C4-2B (cell line): ENCODE measurements at regions not wholly inside any gene's neighbourhood (a gene's known extent, or its start where the extent isn't known, plus 50 kb on each side); places are given as distances from the start of the nearest gene placed in this dataset.

ENCODE experiments used
- H3K27ac ChIP-seq: fragments of 450-650 bp; 2 replicates; pipeline ENCODE4 v1.5.1; 2017
- ZFX ChIP-seq: fragments of 450-650 bp; IDR thresholded peaks from 2 replicates; pipeline ENCODE4 v1.6.1; 2017
- TF ChIP-seq, protein P1 (sequence below): fragments of 450-650 bp; conservative IDR thresholded peaks from 2 replicates; pipeline ENCODE4 v1.5.1; 2017; ENCODE audit warnings: mild to moderate bottlenecking

GRCh38 chr1:190904091-190904695 lies 426.5 kb upstream of the BRINP3 start:
- no peak for TF ChIP-seq ZFX
- TF ChIP-seq, protein P1, sequence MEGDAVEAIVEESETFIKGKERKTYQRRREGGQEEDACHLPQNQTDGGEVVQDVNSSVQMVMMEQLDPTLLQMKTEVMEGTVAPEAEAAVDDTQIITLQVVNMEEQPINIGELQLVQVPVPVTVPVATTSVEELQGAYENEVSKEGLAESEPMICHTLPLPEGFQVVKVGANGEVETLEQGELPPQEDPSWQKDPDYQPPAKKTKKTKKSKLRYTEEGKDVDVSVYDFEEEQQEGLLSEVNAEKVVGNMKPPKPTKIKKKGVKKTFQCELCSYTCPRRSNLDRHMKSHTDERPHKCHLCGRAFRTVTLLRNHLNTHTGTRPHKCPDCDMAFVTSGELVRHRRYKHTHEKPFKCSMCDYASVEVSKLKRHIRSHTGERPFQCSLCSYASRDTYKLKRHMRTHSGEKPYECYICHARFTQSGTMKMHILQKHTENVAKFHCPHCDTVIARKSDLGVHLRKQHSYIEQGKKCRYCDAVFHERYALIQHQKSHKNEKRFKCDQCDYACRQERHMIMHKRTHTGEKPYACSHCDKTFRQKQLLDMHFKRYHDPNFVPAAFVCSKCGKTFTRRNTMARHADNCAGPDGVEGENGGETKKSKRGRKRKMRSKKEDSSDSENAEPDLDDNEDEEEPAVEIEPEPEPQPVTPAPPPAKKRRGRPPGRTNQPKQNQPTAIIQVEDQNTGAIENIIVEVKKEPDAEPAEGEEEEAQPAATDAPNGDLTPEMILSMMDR: no peak
- H3K27ac ChIP-seq: no peak overlapping the region

GRCh38 chr1:190906206-190906725 lies 428.6 kb upstream of the BRINP3 start:
- TF ChIP-seq ZFX: no peak
- TF ChIP-seq, protein P1: no peak
- no peak overlapping the region for H3K27ac ChIP-seq

DNA sequence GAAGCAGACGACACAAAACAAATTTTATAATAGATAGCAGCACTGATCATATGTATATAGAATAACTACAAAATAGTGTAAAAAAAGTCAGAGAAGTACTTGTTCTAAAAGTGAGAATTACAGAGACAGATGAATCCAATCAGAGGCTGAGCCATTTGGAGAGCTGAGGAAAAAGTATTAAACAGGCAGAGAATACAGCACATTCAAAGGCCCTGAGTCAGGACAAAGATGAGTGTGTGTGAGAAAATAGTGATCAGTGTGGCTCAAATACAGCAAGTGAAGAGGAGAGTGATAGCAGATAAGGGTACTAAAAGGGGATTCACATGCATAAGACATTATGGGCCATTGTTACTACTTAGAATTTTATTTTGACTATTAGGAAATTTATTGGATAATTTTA lies 430.6 kb upstream of the BRINP3 start:
- no peak overlapping the region for H3K27ac ChIP-seq
- no peak for TF ChIP-seq ZFX
- TF ChIP-seq, protein P1: no peak

DNA sequence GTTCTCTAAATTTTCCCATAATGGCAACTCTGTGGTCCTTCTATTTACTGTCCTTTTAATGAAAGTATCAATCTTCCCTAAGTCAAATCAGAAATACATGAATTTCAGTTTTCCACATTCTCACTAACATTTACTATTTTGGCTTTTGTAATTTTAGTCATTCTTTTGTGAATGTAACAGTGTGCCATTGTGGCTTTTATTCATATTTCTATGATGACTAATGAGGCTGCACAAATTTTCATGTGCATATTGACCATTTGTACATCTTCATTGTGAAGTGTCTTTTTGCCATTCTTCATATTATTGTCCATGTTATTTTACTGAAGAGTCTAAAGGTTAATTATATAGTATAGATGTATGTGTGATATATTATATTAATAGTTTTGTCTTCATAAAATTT lies 431.0 kb upstream of the BRINP3 start:
- TF ChIP-seq, protein P1: no peak
- TF ChIP-seq ZFX: no peak
- H3K27ac ChIP-seq: no peak overlapping the region

DNA sequence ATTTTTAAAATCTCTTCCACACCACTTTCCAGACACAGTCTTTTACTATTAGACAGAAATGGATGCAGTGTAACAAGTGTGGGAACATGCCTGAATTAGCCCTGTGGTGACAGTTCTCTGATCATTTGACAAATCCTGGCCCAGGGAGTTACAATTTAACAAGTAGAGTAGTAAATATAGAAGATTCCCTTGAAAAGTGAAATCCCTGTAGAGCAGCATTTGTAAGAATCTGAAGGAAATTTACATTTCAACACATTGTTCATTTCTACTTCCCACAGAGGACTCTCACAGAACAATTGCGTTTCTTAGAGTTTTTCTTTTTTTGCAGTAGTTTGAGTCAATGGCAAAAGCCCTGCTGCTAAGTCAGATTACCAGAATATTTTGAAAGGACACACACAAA lies 458.3 kb upstream of the BRINP3 start:
- H3K27ac ChIP-seq: no peak overlapping the region
- TF ChIP-seq, protein P1: no peak
- no peak for TF ChIP-seq ZFX

- TF ChIP-seq ZFX: no peak
- TF ChIP-seq, protein P1: no peak
- H3K27ac ChIP-seq: no peak overlapping the region
Observed at GRCh38 chr1:190936337-190936736, 458.7 kb upstream of the BRINP3 start.

DNA sequence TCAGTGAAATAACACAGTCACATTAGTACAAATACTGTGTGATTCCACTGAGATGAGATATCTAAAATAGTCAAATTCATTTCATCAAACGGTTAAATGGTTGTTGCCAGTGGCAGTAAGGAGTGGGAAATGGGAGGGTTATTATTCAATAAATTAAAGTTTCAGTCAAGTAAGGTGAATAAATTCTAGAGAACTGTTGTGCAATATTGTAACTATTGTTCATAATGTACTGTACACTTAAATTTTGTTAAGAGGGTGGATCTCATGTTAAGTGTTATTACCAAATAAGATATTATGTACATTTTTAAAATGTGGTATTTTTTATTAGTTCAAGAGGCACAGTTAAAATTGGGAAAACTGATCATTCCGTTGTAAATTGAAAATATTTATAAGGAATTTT lies 463.3 kb upstream of the BRINP3 start:
- H3K27ac ChIP-seq: no peak overlapping the region
- TF ChIP-seq, protein P1: no peak
- TF ChIP-seq ZFX: no peak
